Kidney (tissue), 13 donors: ENCODE measurements at regions not wholly inside any gene's neighbourhood (a gene's known extent, or its start where the extent isn't known, plus 50 kb on each side); places are given as distances from the start of the nearest gene placed in this dataset.
"Not testable (repeated sequence)": the region's sequence is repeated elsewhere in the genome, so short reads cannot be mapped to it uniquely, and the experiment has no call there.

Source experiments
- DNase-seq, 5 donors: peaks; one replicate each; pipeline ENCODE4 v3.0.0-alpha.2; 2013 to 2020
- FAIRE-seq: peaks from 2 replicates; lab custom pipeline; 2012; peaks lifted over from hg19 to GRCh38; lab: Jason Lieb, UNC
- H3K27ac ChIP-seq, 2 donors: one replicate each; pipeline ENCODE4 v1.7.0; 2013; ENCODE audit warnings: low read depth in 2 of 2, low read length in 2 of 2, inconsistent platforms in 1 of 2
- H3K27me3 ChIP-seq: one replicate; pipeline ENCODE4 v1.7.1; 2013; ENCODE audit warnings: low read length, inconsistent platforms; ENCODE audit not compliant: control insufficient read depth, insufficient read depth
- H3K36me3 ChIP-seq, 3 donors: one replicate each; pipeline versions ENCODE4 v1.7.0 to v1.7.1; 2013; ENCODE audit warnings: low read length in 3 of 3, control low read depth in 1 of 3, inconsistent platforms in 1 of 3; ENCODE audit not compliant: insufficient read depth in 3 of 3, control insufficient read depth in 2 of 3
- H3K4me1 ChIP-seq, 3 donors: one replicate each; pipeline versions ENCODE4 v1.7.0 to v1.7.1; 2013; ENCODE audit warnings: low read length in 3 of 3, inconsistent platforms in 1 of 3, low read depth in 1 of 3; ENCODE audit not compliant: control insufficient read depth in 2 of 3, insufficient read depth in 2 of 3
- H3K4me3 ChIP-seq, 3 donors: one replicate each; pipeline versions ENCODE4 v1.7.0 to v1.8.1; 2013; ENCODE audit warnings: low read length in 3 of 3, control low read depth in 1 of 3, inconsistent platforms in 1 of 3
- H3K9ac ChIP-seq, 3 donors: one replicate each; pipeline versions ENCODE4 v1.7.0 to v1.7.1; 2013; ENCODE audit warnings: low read length in 3 of 3, control low read depth in 1 of 3, inconsistent platforms in 1 of 3
- H3K9me3 ChIP-seq, 3 donors: one replicate each; pipeline versions ENCODE4 v1.7.0 to v1.7.1; 2013; ENCODE audit warnings: low read length in 3 of 3, control low read depth in 1 of 3, inconsistent platforms in 1 of 3; ENCODE audit not compliant: control insufficient read depth in 2 of 3, insufficient read depth in 1 of 3
- CTCF ChIP-seq: IDR thresholded peaks from 3 replicates; pipeline ENCODE4 v1.5.1; 2012; ENCODE audit warnings: mild to moderate bottlenecking, moderate library complexity, borderline replicate concordance; ENCODE audit not compliant: insufficient read depth; ENCODE audit errors: extremely low read depth
- intact Hi-C: fragments of 100-400 bp; cut with DNase I; formaldehyde crosslinking; loops from one replicate; pipeline ENCODE4 v1.11.1; 2022
- donor health status: control.
- donor health status: control.
- donor health status: control.
- donor health status: control.
- donor health status: control.
- donor health status: DM: yes; HTN: yes; CAD: no.
- donor health status: Normal renal cell carcinoma (clear cell type).

GRCh38 chr6:114648847-114649246 lies 306.0 kb upstream of the HS3ST5 start:
- H3K36me3 ChIP-seq, result no peaks in the 10 kb centered on the region
- TF ChIP-seq CTCF, result no peak
- no peaks in the 10 kb centered on the region for H3K4me1 ChIP-seq
- no peak overlapping the region for H3K4me3 ChIP-seq
- H3K27me3 ChIP-seq, result no peaks in the 10 kb centered on the region
- intact Hi-C loops, result no loop called here
- no peak for FAIRE-seq
- H3K9ac ChIP-seq, result no peak overlapping the region
- no peak for DNase-seq
- no peaks in the 10 kb centered on the region for H3K9me3 ChIP-seq
- H3K27ac ChIP-seq, result no peak overlapping the region

GRCh38 chr6:114638341-114638740 lies 295.5 kb upstream of the HS3ST5 start:
- DNase-seq, result peak in 2 of 5 donors; percentile 12 to 44
- Histone ChIP-seq H3K4me3 (no peak overlapping the region), H3K4me1 (no peaks in the 10 kb centered on the region), H3K27ac (no peak overlapping the region), H3K9ac (no peak overlapping the region), H3K27me3 (no peaks in the 10 kb centered on the region), H3K36me3 (no peaks in the 10 kb centered on the region), H3K9me3 (no peaks in the 10 kb centered on the region)
- no peak for TF ChIP-seq CTCF
- intact Hi-C loops, result no loop called here
- no peak for FAIRE-seq

- FAIRE-seq (no peak), DNase-seq (no peak)
- H3K9ac ChIP-seq, result no peak overlapping the region
- intact Hi-C loops, result no loop called here
- H3K9me3 ChIP-seq, result no peaks in the 10 kb centered on the region
- H3K4me3 ChIP-seq, result no peak overlapping the region
- H3K36me3 ChIP-seq, result no peaks in the 10 kb centered on the region
- no peak for TF ChIP-seq CTCF
- no peaks in the 10 kb centered on the region for H3K27me3 ChIP-seq
- H3K27ac ChIP-seq, result no peak overlapping the region
- H3K4me1 ChIP-seq, result no peaks in the 10 kb centered on the region
Observed at GRCh38 chr6:114634016-114634415, 291.2 kb upstream of the HS3ST5 start.

- FAIRE-seq, H3K9ac ChIP-seq, H3K27ac ChIP-seq, H3K4me1 ChIP-seq, H3K36me3 ChIP-seq, H3K27me3 ChIP-seq, DNase-seq, H3K4me3 ChIP-seq, H3K9me3 ChIP-seq, intact Hi-C loops: not testable (repeated sequence)
Observed at GRCh38 chr6:114626226-114626625, 283.4 kb upstream of the HS3ST5 start.
